22Rv1 (cell line): ENCODE measurements at regions not wholly inside any gene's neighbourhood (a gene's known extent, or its start where the extent isn't known, plus 50 kb on each side); places are given as distances from the start of the nearest gene placed in this dataset.

ENCODE experiments used
- ZFX ChIP-seq: fragments of 450-650 bp; IDR thresholded peaks from 2 replicates; pipeline ENCODE4 v1.6.1; 2017; ENCODE audit warnings: antibody characterized with exemption, borderline replicate concordance
- TF ChIP-seq, protein P1 (sequence below): fragments of 450-650 bp; IDR thresholded peaks from 2 replicates; pipeline ENCODE4 v1.5.1; 2017; ENCODE audit warnings: mild to moderate bottlenecking

- TF ChIP-seq, protein P1, sequence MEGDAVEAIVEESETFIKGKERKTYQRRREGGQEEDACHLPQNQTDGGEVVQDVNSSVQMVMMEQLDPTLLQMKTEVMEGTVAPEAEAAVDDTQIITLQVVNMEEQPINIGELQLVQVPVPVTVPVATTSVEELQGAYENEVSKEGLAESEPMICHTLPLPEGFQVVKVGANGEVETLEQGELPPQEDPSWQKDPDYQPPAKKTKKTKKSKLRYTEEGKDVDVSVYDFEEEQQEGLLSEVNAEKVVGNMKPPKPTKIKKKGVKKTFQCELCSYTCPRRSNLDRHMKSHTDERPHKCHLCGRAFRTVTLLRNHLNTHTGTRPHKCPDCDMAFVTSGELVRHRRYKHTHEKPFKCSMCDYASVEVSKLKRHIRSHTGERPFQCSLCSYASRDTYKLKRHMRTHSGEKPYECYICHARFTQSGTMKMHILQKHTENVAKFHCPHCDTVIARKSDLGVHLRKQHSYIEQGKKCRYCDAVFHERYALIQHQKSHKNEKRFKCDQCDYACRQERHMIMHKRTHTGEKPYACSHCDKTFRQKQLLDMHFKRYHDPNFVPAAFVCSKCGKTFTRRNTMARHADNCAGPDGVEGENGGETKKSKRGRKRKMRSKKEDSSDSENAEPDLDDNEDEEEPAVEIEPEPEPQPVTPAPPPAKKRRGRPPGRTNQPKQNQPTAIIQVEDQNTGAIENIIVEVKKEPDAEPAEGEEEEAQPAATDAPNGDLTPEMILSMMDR, result no peak
- no peak for TF ChIP-seq ZFX
Observed at GRCh38 chr20:60477958-60478357, 519.7 kb downstream of the CDH26 start.
